ENCODE measurements at regions not wholly inside any gene's neighbourhood (a gene's known extent, or its start where the extent isn't known, plus 50 kb on each side); places are given as distances from the start of the nearest gene placed in this dataset.

GRCh38 chr11:115075356-115075755, 397.0 kb downstream of the NXPE2 start:
- intact Hi-C loops (cut with DNase I): no loop called here
- no peak overlapping the region for H3K27ac ChIP-seq
- no peaks in the 10 kb centered on the region for H3K36me3 ChIP-seq
- TF ChIP-seq, protein P1, sequence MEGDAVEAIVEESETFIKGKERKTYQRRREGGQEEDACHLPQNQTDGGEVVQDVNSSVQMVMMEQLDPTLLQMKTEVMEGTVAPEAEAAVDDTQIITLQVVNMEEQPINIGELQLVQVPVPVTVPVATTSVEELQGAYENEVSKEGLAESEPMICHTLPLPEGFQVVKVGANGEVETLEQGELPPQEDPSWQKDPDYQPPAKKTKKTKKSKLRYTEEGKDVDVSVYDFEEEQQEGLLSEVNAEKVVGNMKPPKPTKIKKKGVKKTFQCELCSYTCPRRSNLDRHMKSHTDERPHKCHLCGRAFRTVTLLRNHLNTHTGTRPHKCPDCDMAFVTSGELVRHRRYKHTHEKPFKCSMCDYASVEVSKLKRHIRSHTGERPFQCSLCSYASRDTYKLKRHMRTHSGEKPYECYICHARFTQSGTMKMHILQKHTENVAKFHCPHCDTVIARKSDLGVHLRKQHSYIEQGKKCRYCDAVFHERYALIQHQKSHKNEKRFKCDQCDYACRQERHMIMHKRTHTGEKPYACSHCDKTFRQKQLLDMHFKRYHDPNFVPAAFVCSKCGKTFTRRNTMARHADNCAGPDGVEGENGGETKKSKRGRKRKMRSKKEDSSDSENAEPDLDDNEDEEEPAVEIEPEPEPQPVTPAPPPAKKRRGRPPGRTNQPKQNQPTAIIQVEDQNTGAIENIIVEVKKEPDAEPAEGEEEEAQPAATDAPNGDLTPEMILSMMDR (IDR thresholded peaks at IDR 0.05): no peak
- no peaks in the 10 kb centered on the region for H3K4me1 ChIP-seq
- ATAC-seq: no peak
- peaks cover 7% of the 10 kb centered on the region for H3K27me3 ChIP-seq
- DNase-seq: no peak
- H3K4me3 ChIP-seq: no peak overlapping the region
- H3K9me3 ChIP-seq: no peaks in the 10 kb centered on the region

- peaks cover 7% of the 10 kb centered on the region for H3K27me3 ChIP-seq
- TF ChIP-seq, protein P1 (IDR thresholded peaks at IDR 0.05): no peak
- DNase-seq: no peak
- no peaks in the 10 kb centered on the region for H3K36me3 ChIP-seq
- H3K4me1 ChIP-seq: no peaks in the 10 kb centered on the region
- no peak for ATAC-seq
- no peaks in the 10 kb centered on the region for H3K9me3 ChIP-seq
- no peak overlapping the region for H3K4me3 ChIP-seq
- intact Hi-C loops (cut with DNase I): no loop called here
- no peak overlapping the region for H3K27ac ChIP-seq
These were observed 399.4 kb downstream of the NXPE2 start for GRCh38 chr11:115077740-115078139.

DNA sequence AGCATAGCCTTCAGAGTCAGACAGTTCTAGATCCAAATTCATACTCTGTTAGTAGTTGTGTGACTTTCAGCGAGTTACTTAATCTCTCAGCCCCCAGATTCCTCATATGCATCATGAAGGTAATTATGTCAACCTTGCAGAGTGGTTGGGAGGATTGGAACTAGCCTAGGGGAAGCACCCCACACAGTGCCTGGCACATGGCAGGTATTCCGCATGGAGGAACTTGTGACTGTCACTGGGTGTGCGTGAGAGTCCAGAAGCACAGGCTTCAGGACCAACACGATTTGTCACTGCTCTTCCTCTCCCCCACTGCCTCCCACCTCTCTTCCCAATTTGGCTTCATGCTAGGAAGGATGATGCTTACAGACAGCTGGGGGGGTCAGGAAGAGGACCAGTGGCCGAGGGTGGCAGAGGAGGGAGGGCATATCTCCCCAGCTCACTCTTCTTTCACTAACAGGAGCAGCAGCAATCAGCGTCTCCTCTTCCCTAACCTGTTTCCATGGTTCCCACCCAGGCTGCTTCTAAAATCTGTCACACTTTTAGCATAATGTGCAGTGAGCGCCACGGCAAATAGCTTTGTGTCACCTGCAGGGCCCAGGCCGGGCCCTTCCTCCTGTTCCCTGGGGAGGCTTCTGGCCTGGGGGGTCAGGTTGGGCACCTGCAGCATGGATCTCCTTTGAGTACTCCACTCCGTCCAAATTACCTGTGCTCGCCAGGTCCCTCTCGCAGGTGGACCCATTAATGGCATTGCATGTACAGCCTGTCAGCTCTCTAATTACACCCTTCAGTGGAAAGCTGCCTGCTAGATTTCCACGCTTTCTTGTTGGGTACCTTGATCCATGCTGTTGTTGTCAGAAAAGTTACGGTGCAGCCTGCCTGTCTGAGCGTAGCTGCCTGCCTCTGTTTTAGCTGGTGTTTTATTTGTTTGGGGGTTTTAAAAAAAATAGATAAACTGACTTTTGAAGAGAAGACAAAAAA, 400.4 kb downstream of the NXPE2 start:
- ATAC-seq: no peak
- no peaks in the 10 kb centered on the region for H3K4me1 ChIP-seq
- no peaks in the 10 kb centered on the region for H3K9me3 ChIP-seq
- H3K4me3 ChIP-seq: no peak overlapping the region
- TF ChIP-seq, protein P1 (IDR thresholded peaks at IDR 0.05): no peak
- no peak overlapping the region for H3K27ac ChIP-seq
- intact Hi-C loops (cut with DNase I): no loop called here
- DNase-seq: no peak
- H3K27me3 ChIP-seq: peaks cover 7% of the 10 kb centered on the region
- H3K36me3 ChIP-seq: no peaks in the 10 kb centered on the region

DNA sequence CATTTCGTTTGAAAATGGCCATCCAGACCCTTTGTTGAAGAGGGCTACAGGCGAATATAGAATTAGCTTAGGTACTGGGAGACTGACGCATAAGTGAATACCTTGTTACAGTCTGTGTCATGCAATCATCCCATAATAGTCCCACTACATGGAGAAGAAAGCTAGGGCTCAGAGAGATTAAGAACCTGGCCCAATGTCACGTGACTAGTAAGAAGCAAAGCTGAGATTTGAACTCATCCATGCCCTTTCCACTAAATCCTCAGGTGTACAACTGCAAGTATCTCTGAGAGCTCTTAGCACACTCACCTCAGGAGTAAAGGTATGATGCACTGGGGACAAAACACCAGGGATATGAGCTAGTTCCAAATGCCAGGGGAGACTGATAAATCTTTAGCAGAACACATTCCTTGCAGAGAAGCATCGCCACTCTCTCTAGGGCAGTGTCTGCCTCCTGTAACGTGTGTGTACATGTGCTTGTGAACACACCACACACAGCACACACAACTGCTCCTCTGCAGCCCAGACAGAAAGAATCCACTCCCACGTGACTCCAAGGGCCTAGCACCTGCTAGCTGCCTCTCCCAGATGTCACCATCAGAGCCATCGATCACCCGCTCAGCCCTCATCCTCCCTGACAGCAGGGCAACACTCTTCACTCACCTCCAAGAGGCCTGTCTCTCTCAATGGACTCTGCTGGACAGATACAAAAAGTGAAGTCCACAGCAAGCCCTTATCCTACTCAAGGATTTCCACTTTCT, 402.8 kb downstream of the NXPE2 start:
- Histone ChIP-seq H3K27me3 (peaks cover 7% of the 10 kb centered on the region), H3K9me3 (no peaks in the 10 kb centered on the region), H3K36me3 (no peaks in the 10 kb centered on the region), H3K4me3 (no peak overlapping the region), H3K4me1 (no peaks in the 10 kb centered on the region), H3K27ac (no peak overlapping the region)
- no peak for ATAC-seq
- DNase-seq: no peak
- TF ChIP-seq, protein P1 (IDR thresholded peaks at IDR 0.05): no peak
- intact Hi-C loops (cut with DNase I): no loop called here

DNA sequence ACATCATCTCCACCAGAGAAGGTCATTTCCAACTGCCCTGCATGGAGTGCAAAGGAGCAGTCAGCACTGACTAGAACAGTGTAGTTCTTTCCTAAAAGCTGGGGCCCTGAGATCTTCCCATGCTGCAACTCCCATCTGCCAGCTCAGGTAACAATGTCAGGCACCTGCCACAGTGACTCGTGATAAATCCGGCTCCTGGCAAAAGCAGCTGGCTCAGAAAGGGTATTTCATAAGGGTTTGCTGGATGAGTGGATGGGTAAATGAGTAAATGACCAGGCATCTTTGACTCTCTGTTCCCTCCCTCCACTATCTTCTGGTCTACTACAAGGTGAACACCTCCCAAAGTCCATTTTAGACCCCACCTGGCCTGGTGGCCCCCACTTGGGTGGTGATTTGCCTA, 403.6 kb downstream of the NXPE2 start:
- ATAC-seq (no peak), DNase-seq (no peak)
- Histone ChIP-seq H3K9me3 (no peaks in the 10 kb centered on the region), H3K27ac (no peak overlapping the region), H3K36me3 (no peaks in the 10 kb centered on the region), H3K27me3 (peaks cover 7% of the 10 kb centered on the region), H3K4me3 (no peak overlapping the region), H3K4me1 (no peaks in the 10 kb centered on the region)
- intact Hi-C loops (cut with DNase I): no loop called here
- TF ChIP-seq, protein P1 (IDR thresholded peaks at IDR 0.05): no peak
